GM12878 (cell line): ENCODE measurements at regions not wholly inside any gene's neighbourhood (a gene's known extent, or its start where the extent isn't known, plus 50 kb on each side); places are given as distances from the start of the nearest gene placed in this dataset.

ENCODE experiments used
- ATAC-seq: fragments of 200-7000 bp; cut with Tn5 transposase; 3 replicates; pipeline ENCODE4 v1.9.1; 2020; ENCODE audit warnings: mild to moderate bottlenecking, moderate library complexity
- BruUV-seq: library from RNA; stranded (reverse); fragments of 400-500 nt; replicated peaks from 2 replicates; lab custom pipeline; 2021; lab: Mats Ljungman, UMichigan
- CTCF ChIA-PET: fragments of 300-600 bp; sonication (Branson Sonifier 250); formaldehyde crosslinking; extraction: SDS; loops from one replicate; lab custom pipeline; 2021; ENCODE audit warnings: inconsistent platforms; lab: Yijun Ruan, JAX
- POLR2A ChIA-PET: fragments of 350-600 bp; formaldehyde crosslinking; extraction: SDS; loops from one replicate; lab custom pipeline; 2021; ENCODE audit warnings: inconsistent platforms; lab: Charles Lee
- RAD21 ChIA-PET: fragments of 300-600 bp; sonication (Branson Sonifier 250); formaldehyde crosslinking; loops from one replicate; lab custom pipeline; 2023; ENCODE audit warnings: antibody characterized with exemption; ENCODE audit not compliant: unreplicated experiment; lab: Charles Lee
- SMC1A ChIA-PET: fragments of 300-600 bp; sonication (Branson Sonifier 250); formaldehyde crosslinking; loops from one replicate; lab custom pipeline; 2023; ENCODE audit not compliant: unreplicated experiment, uncharacterized antibody; lab: Charles Lee
- DNase-seq: peaks from one replicate; pipeline ENCODE4 v3.0.0-alpha.2; 2011; ENCODE audit warnings: low read depth, low spot score
- FAIRE-seq: peaks from 3 replicates; lab custom pipeline; 2011; peaks lifted over from hg19 to GRCh38; lab: Jason Lieb, UNC
- H2AFZ ChIP-seq: 2 replicates; pipeline ENCODE4 v1.6.0; 2011; ENCODE audit warnings: low read depth, low read length, control low read depth; ENCODE audit not compliant: control insufficient read depth
- H3K27ac ChIP-seq: 2 replicates; pipeline ENCODE4 v1.5.1; 2011; ENCODE audit warnings: control low read depth; ENCODE audit not compliant: control insufficient read depth, insufficient read depth
- H3K27me3 ChIP-seq, 2 experiments: replicated peaks in 1 of 2; 2 replicates each; pipeline versions ENCODE4 v1.6.0 to v1.6.1; 2011; ENCODE audit warnings: low read length in 1 of 2; ENCODE audit not compliant: control insufficient read depth in 2 of 2, insufficient read depth in 2 of 2
- H3K36me3 ChIP-seq, 2 experiments: 2 replicates each; pipeline ENCODE4 v1.5.1; 2011; ENCODE audit warnings: low read length in 1 of 2; ENCODE audit not compliant: control insufficient read depth in 2 of 2, insufficient read depth in 2 of 2
- H3K4me1 ChIP-seq: 2 replicates; pipeline ENCODE4 v1.6.1; 2011; ENCODE audit warnings: mild to moderate bottlenecking, low read length, moderate library complexity, mixed read lengths; ENCODE audit not compliant: control insufficient read depth, insufficient read depth
- H3K4me2 ChIP-seq: 2 replicates; pipeline ENCODE4 v1.6.0; 2011; ENCODE audit warnings: control low read depth; ENCODE audit not compliant: control insufficient read depth, insufficient read depth
- H3K4me3 ChIP-seq: fragments of 200-600 bp; sonication (generic); 2 replicates; pipeline ENCODE4 v1.5.1; 2016
- H3K79me2 ChIP-seq: 2 replicates; pipeline ENCODE4 v1.6.0; 2011; ENCODE audit warnings: low read length; ENCODE audit not compliant: control insufficient read depth, insufficient read depth
- H3K9ac ChIP-seq: 2 replicates; pipeline ENCODE4 v1.8.0; 2011; ENCODE audit warnings: low read length, control low read depth, mixed read lengths; ENCODE audit not compliant: control insufficient read depth, insufficient read depth
- H3K9me3 ChIP-seq: replicated peaks from 3 replicates; pipeline ENCODE4 v1.5.1; 2011; ENCODE audit warnings: mild to moderate bottlenecking, low read length; ENCODE audit not compliant: control insufficient read depth, insufficient read depth
- H4K20me1 ChIP-seq: 2 replicates; pipeline ENCODE4 v1.6.0; 2011; ENCODE audit not compliant: control insufficient read depth, insufficient read depth
- CBX3 ChIP-seq: fragments of 200-600 bp; sonication (generic); IDR thresholded peaks from 2 replicates; pipeline ENCODE4 v1.6.1; 2016; ENCODE audit warnings: low read depth, borderline replicate concordance
- CTCF ChIP-seq, 3 experiments: IDR thresholded peaks in 2 of 3; conservative IDR thresholded peaks in 1 of 3; 2 replicates each; pipeline ENCODE4 v1.5.1; 2011; ENCODE audit warnings: low read depth in 3 of 3, low read length in 3 of 3, mild to moderate bottlenecking in 3 of 3, control low read depth in 2 of 3, moderate library complexity in 2 of 3, inconsistent platforms in 1 of 3, mixed read lengths in 1 of 3; ENCODE audit not compliant: control insufficient read depth in 2 of 3, insufficient read depth in 1 of 3; ENCODE audit errors: extremely low read depth in 1 of 3
- RAD21 ChIP-seq: IDR thresholded peaks from 2 replicates; pipeline ENCODE4 v1.6.1; 2011; ENCODE audit warnings: mild to moderate bottlenecking, low read depth, low read length, moderate library complexity; ENCODE audit not compliant: insufficient read depth
- SMC3 ChIP-seq: IDR thresholded peaks from 2 replicates; pipeline ENCODE4 v1.6.1; 2011; ENCODE audit warnings: low read length, improper control_type of control experiment, borderline replicate concordance
- TCF7 ChIP-seq: IDR thresholded peaks from 2 replicates; pipeline ENCODE4 v1.6.1; 2014; ENCODE audit warnings: antibody characterized with exemption, borderline replicate concordance
- ZNF24 ChIP-seq: fragments of 450-650 bp; IDR thresholded peaks from 2 replicates; pipeline ENCODE4 v1.6.1; 2017; ENCODE audit warnings: antibody characterized with exemption, mild to moderate bottlenecking
- WGBS: methylation state at CpG from one replicate; pipeline ENCODE4 v1.1.6; 2016; ENCODE audit warnings: low lambda C conversion rate; ENCODE audit not compliant: insufficient replicate concordance, insufficient coverage; ENCODE audit errors: missing lambda C conversion rate; 5-methylcytosine and 5-hydroxymethylcytosine counted together
- in situ Hi-C: fragments of 300-500 bp; cut with MboI; formaldehyde crosslinking; loops from 9 replicates; pipeline ENCODE4 v1.14.3; 2018; ENCODE audit warnings: mixed read lengths
- intact Hi-C: fragments of 100-400 bp; cut with micrococcal nuclease; formaldehyde crosslinking; loops from one replicate; pipeline ENCODE4 v1.14.2; 2022; ENCODE audit not compliant: unreplicated experiment

DNA sequence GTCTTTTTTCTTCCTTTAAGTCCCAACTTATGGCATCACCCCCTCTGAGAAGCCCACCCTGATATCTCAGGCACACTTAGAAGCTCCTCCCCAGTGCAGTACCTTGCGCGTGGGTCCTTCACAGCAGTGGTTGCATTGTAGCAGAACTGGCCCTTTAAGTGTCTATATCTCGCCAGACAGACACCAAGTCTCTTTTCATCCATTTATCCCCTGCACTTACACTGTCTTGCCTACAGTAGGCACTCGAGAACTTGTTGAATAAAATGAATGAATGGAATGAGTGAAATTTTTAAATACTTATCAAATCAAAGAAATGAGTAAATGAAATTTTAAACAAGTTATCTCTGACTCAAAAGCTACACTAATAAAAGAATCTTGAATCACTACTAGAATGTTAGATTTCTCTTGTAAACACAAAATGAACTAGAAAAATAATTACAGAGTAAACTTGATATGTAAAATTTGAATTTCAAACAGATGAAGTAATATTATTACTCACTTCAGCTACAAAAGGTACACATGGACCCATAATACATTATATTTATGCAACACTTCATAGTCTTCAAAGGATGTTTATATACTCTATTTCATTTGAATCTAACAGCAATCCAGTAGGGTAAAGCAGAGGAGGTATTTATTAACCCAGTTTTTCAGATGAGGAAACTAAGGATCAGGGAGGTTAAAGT, 54.7 kb upstream of the MAN1A2 start:
- ChIA-PET SMC1A (no interaction called here), CTCF (interaction anchor here (0.6 to 1.3 kb wide), 2 partner anchors 584 to 1190 kb away, joined by 3 read pairs; no protein-coding TSS in a partner anchor), RAD21 (no interaction called here), POLR2A (no interaction called here)
- ATAC-seq, result peak; percentile 87
- H3K79me2 ChIP-seq, result no peaks in the 10 kb centered on the region
- no peak for DNase-seq
- no peak overlapping the region for H3K4me3 ChIP-seq
- no TSS peak for BruUV-seq
- FAIRE-seq, result no peak
- TF ChIP-seq RAD21 (peak; percentile 62), TCF7 (no peak), CBX3 (no peak), CTCF (IDR thresholded peaks at IDR 0.05 in 2 of 3, conservative IDR thresholded peaks at IDR 0.05 in 1 of 3; ENCODE audit: control insufficient read depth in 2 of 3, extremely low read depth in 1 of 3, insufficient read depth in 1 of 3, low read depth in 3 of 3, low read length in 3 of 3) (peak; percentile 62 to 77 (median 76)), SMC3 (peak; percentile 30; the same call in 1 of the 2 replicates), ZNF24 (peak; percentile 77)
- H3K36me3 ChIP-seq, result no peaks in the 10 kb centered on the region
- H3K4me1 ChIP-seq, result no peaks in the 10 kb centered on the region
- no peak overlapping the region for H3K9ac ChIP-seq
- H3K27ac ChIP-seq, result no peak overlapping the region
- WGBS, result 28% methylated on average over 4 of the region's 4 CpGs
- H3K9me3 ChIP-seq, result no peaks in the 10 kb centered on the region
- no peak overlapping the region for H2AFZ ChIP-seq
- H3K4me2 ChIP-seq, result no peak overlapping the region
- no peaks in the 10 kb centered on the region for H3K27me3 ChIP-seq
- in situ Hi-C loops, result no loop called here
- H4K20me1 ChIP-seq, result no peaks in the 10 kb centered on the region
- intact Hi-C loops, result no loop called here
